NCI-H128 (cell line): ENCODE measurements at regions not wholly inside any gene's neighbourhood (a gene's known extent, or its start where the extent isn't known, plus 50 kb on each side); places are given as distances from the start of the nearest gene placed in this dataset.
"Not testable (repeated sequence)": the region's sequence is repeated elsewhere in the genome, so short reads cannot be mapped to it uniquely, and the experiment has no call there.

ENCODE experiments used
- DNase-seq: peaks from one replicate; lab custom pipeline; 2025; ENCODE audit not compliant: unreplicated experiment; lab: John Stamatoyannopoulos, UW

DNA sequence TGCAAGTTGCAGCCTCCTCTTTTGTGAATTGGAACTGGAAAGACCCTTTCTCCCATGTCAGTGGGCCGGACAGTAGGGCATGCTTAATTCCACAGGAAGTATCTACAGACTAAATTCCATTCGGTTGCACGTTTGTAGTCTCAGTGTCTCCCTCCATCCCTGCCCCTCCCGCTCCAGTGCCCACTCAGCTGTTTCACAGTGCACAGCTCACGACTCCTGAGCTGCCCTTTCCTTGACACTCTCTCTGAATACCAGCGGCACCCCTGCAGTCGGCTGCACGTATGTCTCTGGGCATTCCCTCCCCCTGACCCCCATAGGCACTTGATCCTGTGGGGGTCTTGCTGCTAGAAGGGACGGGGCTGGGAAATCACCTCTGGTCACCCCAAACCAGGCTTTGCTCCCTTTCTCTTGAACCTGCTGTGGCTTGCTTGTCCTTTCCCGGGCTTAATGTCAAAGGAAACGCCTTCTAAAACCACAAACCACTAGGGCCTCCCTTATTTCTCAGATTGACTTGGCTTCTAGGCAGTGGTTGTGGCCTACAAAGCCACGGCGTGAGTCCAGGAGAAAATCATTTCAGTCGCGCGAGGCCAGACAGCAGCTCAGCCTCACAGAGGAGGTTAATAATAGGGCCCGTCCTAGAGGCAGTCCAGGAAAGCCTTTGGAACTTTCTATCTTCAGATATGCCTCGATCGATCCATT, 365.3 kb upstream of the PROX1 start:
- DNase-seq = no peak

GRCh38 chr1:213623064-213623581, 364.6 kb upstream of the PROX1 start:
- DNase-seq = no peak

- no peak for DNase-seq
These were observed 363.9 kb upstream of the PROX1 start for GRCh38 chr1:213623862-213624261.

GRCh38 chr1:213636778-213637177, 351.0 kb upstream of the PROX1 start:
- DNase-seq = not testable (repeated sequence)

DNA sequence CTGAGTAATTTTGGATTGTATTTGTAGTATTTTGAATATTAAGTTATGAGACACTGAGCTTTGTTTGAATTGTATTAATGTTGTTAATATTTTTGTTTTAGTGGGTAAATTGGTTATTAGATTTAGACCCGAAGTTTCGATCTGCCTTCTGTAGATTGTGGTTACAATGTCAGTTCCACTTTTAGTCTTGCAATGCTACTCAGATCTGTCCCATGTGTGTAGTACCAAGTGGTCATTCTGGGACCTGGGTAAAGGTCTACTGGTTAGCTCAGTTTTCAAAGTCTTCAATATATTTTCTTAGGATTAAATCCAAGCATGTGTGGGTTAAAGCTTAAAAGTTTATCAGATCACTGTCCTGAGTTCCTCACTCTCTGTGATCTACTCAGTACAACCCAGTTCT, 346.5 kb upstream of the PROX1 start:
- DNase-seq = no peak

- no peak for DNase-seq
These were observed 344.4 kb upstream of the PROX1 start for GRCh38 chr1:213643360-213643759.

GRCh38 chr1:213647864-213648650, 339.7 kb upstream of the PROX1 start:
- DNase-seq = no peak

DNA sequence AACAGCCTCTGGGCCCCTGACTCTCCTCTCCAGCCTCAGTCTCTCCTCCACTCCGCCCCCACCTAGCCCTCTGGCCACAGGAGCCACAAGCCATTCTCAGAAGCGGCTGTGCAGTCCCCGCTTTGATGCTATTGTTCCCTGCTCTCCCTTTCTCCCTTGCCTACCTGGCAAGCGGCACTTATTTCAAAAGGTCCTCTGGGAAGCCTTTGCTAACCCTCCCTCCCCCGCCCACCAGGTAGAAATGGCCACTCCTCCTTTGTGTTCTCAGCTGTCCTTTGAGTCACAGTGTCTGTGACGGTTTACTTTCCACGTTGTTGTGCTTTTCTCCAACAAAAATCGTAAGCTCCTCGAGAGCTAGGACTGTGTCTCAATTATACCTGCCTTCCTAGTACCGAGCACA, 338.4 kb upstream of the PROX1 start:
- DNase-seq = no peak

- no peak for DNase-seq
These were observed 337.2 kb upstream of the PROX1 start for GRCh38 chr1:213650603-213651002.

- peak; percentile 25 for DNase-seq
These were observed 336.7 kb upstream of the PROX1 start for GRCh38 chr1:213651077-213651476.

GRCh38 chr1:213652109-213652508, 335.7 kb upstream of the PROX1 start:
- DNase-seq = no peak

- DNase-seq = no peak
These were observed 331.7 kb upstream of the PROX1 start for GRCh38 chr1:213656039-213656438.

GRCh38 chr1:213656503-213656902, 331.3 kb upstream of the PROX1 start:
- DNase-seq = no peak

DNA sequence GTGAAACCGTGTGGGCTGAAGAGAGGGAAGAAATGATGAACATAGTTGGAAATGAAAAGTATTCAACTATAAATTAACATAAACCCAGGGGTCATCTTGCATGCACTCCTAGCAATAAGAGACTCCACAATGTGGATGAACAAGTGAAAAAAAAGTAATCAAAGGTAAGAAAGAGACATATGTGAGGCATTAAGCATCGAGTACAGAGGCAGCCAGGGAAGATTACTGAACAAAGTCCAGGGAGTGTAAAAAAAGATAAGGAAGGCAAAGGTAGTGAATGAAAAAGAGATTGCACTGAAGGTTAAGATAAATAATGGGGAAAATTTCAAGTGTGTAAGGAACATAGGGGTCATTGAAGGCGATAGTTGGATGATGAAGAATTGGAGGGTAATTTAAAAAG, 330.8 kb upstream of the PROX1 start:
- DNase-seq = no peak

DNA sequence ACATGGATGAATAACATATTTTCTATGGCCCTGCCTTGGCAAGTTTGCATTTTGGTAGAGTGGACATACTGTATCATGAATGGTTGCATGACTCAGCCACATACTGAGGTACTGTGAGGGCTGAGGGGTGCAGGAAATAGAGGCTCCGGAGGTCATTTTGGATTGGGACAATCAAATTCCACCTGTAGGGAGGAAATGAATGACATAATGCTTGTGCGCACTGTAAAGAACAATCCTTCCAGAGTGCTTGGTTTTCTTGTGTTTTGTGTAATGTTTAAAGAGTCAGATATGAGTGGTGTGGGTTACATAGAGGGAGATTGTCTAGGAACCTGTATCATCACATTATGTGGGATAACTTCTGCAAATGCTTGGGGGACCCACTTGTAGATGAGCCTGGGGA, 329.9 kb upstream of the PROX1 start:
- no peak for DNase-seq

GRCh38 chr1:213658457-213658856, 329.3 kb upstream of the PROX1 start:
- DNase-seq = no peak

GRCh38 chr1:213659580-213660547, 327.9 kb upstream of the PROX1 start:
- DNase-seq = no peak

DNA sequence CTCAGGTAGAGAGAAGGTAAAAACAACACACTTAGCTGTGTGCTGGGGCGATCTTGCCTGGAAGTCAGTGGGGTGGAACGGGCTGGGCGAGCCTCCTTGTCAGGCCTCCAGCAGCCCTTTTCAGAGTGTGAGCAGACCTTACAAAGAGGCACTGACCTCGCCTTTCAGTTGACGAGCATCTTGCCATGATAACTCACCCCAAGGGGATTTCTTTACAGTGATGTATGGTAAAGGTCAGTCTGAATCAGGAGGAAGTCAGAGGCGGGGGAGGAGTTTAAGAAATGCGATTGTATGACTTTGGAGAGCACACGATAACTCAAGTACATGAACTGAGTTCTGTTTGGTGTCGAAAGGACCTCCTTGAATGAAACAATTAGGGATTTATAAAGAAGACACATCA, 326.5 kb upstream of the PROX1 start:
- no peak for DNase-seq

DNA sequence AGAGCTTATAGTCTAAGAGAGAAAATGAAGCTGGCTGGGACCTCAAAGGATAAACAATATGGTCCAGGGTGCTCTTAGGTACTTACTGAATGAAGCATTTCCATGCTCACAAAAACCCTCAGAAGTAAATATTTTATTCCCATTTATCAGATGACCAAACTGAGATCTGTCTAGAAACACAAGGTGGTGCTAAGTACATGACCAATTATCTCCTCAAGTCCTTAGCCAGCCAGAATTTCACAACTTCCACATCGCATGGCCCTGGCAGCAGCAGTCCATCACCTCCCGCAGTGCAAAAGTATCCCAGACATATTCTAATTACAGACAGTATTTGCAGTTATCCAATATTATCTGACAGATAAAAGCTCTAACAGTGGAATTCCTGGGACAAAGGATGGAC, 321.7 kb upstream of the PROX1 start:
- no peak for DNase-seq

DNA sequence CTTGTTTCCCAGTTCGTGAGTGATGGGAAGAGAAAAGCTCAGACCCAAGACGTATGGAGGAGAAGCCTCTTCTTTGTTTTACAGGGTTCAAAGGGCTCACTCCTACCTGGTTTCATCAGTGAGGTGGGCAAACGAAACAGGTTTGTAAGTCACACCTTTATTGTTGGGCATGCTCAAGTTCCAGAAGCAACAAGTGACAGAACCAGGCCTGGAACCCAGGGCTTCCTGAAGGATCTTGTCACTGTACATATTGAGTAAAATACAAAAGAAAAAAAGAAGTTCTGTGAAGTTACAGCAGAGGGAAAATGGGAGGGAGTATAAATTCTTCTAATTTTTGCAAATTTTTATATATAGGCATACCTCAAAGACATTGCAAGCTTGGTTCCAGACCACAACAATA, 320.9 kb upstream of the PROX1 start:
- no peak for DNase-seq

- no peak for DNase-seq
These were observed 318.3 kb upstream of the PROX1 start for GRCh38 chr1:213669512-213669911.
